ENCODE measurements at regions not wholly inside any gene's neighbourhood (a gene's known extent, or its start where the extent isn't known, plus 50 kb on each side); places are given as distances from the start of the nearest gene placed in this dataset.

- Histone ChIP-seq H3K9me3 (no peaks in the 10 kb centered on the region), H3K4me1 (no peaks in the 10 kb centered on the region), H3K36me3 (ENCODE audit: control insufficient read depth, insufficient read depth, low read length) (no peaks in the 10 kb centered on the region), H3K27me3 (replicated peaks; ENCODE audit: control insufficient read depth, insufficient read depth, low read length) (no peaks in the 10 kb centered on the region), H3K4me3 (ENCODE audit: low read depth, low read length) (no peak overlapping the region)
- TF ChIP-seq, protein P1, sequence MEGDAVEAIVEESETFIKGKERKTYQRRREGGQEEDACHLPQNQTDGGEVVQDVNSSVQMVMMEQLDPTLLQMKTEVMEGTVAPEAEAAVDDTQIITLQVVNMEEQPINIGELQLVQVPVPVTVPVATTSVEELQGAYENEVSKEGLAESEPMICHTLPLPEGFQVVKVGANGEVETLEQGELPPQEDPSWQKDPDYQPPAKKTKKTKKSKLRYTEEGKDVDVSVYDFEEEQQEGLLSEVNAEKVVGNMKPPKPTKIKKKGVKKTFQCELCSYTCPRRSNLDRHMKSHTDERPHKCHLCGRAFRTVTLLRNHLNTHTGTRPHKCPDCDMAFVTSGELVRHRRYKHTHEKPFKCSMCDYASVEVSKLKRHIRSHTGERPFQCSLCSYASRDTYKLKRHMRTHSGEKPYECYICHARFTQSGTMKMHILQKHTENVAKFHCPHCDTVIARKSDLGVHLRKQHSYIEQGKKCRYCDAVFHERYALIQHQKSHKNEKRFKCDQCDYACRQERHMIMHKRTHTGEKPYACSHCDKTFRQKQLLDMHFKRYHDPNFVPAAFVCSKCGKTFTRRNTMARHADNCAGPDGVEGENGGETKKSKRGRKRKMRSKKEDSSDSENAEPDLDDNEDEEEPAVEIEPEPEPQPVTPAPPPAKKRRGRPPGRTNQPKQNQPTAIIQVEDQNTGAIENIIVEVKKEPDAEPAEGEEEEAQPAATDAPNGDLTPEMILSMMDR (IDR thresholded peaks at IDR 0.05; ENCODE audit: insufficient read depth in 1 of 2, low read depth in 1 of 2, low read length in 1 of 2, severe bottlenecking in 1 of 2, unreplicated experiment in 1 of 2) = no peak
- Mint-ChIP-seq H3K27ac (ENCODE audit: unreplicated experiment) (no peak overlapping the region), H3K4me3 (ENCODE audit: unreplicated experiment) (no peak overlapping the region), H3K9me3 (ENCODE audit: unreplicated experiment) (no peaks in the 10 kb centered on the region), H3K27me3 (ENCODE audit: insufficient read depth, unreplicated experiment) (peaks cover 8% of the 10 kb centered on the region), H3K36me3 (ENCODE audit: insufficient read depth, unreplicated experiment) (no peaks in the 10 kb centered on the region), H3K4me1 (ENCODE audit: low read depth, unreplicated experiment) (no peaks in the 10 kb centered on the region)
- ChIA-PET POLR2A (no interaction called here), CTCF (no interaction called here)
- no peak for DNase-seq
- no TSS peak for BruUV-seq (replicated peaks)
- intact Hi-C loops (cut with micrococcal nuclease; ENCODE audit: unreplicated experiment) = no loop called here
Observed at GRCh38 chrX:5791721-5792120, 436.9 kb downstream of the NLGN4X start.

GRCh38 chrX:5788910-5789309 is 439.8 kb downstream of the NLGN4X start:
- ChIA-PET POLR2A (no interaction called here), CTCF (no interaction called here)
- Histone ChIP-seq H3K27me3 (replicated peaks; ENCODE audit: control insufficient read depth, insufficient read depth, low read length) (no peaks in the 10 kb centered on the region), H3K4me3 (ENCODE audit: low read depth, low read length) (no peak overlapping the region), H3K36me3 (ENCODE audit: control insufficient read depth, insufficient read depth, low read length) (no peaks in the 10 kb centered on the region), H3K4me1 (no peaks in the 10 kb centered on the region), H3K9me3 (no peaks in the 10 kb centered on the region)
- Mint-ChIP-seq H3K36me3 (ENCODE audit: insufficient read depth, unreplicated experiment) (no peaks in the 10 kb centered on the region), H3K4me3 (ENCODE audit: unreplicated experiment) (no peak overlapping the region), H3K27ac (ENCODE audit: unreplicated experiment) (no peak overlapping the region), H3K27me3 (ENCODE audit: insufficient read depth, unreplicated experiment) (peaks cover 8% of the 10 kb centered on the region), H3K4me1 (ENCODE audit: low read depth, unreplicated experiment) (no peaks in the 10 kb centered on the region), H3K9me3 (ENCODE audit: unreplicated experiment) (no peaks in the 10 kb centered on the region)
- TF ChIP-seq, protein P1 (IDR thresholded peaks at IDR 0.05; ENCODE audit: insufficient read depth in 1 of 2, low read depth in 1 of 2, low read length in 1 of 2, severe bottlenecking in 1 of 2, unreplicated experiment in 1 of 2) = no peak
- no peak for DNase-seq
- BruUV-seq (replicated peaks) = no TSS peak
- intact Hi-C loops (cut with micrococcal nuclease; ENCODE audit: unreplicated experiment) = no loop called here

DNA sequence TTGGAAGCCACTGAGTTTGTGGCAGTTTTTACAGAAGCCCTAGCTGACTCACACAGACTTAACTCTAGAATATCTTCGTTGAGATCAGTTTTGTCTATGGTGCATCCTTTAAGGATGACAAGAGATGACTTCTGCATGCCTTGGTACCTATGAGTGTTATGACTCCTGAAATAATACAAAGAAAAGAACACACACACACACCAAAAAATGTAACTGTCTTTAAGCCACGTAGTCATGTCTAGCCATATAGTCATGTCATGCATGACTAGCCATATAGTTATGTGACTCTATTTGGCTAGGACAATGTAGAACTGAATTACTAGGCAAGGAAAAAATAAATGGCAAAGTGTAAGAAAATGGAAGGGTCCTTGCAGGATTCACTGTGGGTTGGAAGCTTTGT is 447.8 kb downstream of the NLGN4X start:
- POLR2A ChIA-PET = no interaction called here
- no peaks in the 10 kb centered on the region for H3K36me3 Mint-ChIP-seq (ENCODE audit: insufficient read depth, unreplicated experiment)
- Histone ChIP-seq H3K36me3 (ENCODE audit: control insufficient read depth, insufficient read depth, low read length) (no peaks in the 10 kb centered on the region), H3K9me3 (no peaks in the 10 kb centered on the region), H3K27me3 (replicated peaks; ENCODE audit: control insufficient read depth, insufficient read depth, low read length) (no peaks in the 10 kb centered on the region), H3K4me1 (no peaks in the 10 kb centered on the region), H3K4me3 (ENCODE audit: low read depth, low read length) (no peak overlapping the region)
- no peaks in the 10 kb centered on the region for H3K27me3 Mint-ChIP-seq (ENCODE audit: insufficient read depth, unreplicated experiment)
- no peaks in the 10 kb centered on the region for H3K9me3 Mint-ChIP-seq (ENCODE audit: unreplicated experiment)
- H3K27ac Mint-ChIP-seq (ENCODE audit: unreplicated experiment) = no peak overlapping the region
- H3K4me3 Mint-ChIP-seq (ENCODE audit: unreplicated experiment) = no peak overlapping the region
- no TSS peak for BruUV-seq (replicated peaks)
- no peak for DNase-seq
- intact Hi-C loops (cut with micrococcal nuclease; ENCODE audit: unreplicated experiment) = no loop called here
- TF ChIP-seq, protein P1 (IDR thresholded peaks at IDR 0.05; ENCODE audit: insufficient read depth in 1 of 2, low read depth in 1 of 2, low read length in 1 of 2, severe bottlenecking in 1 of 2, unreplicated experiment in 1 of 2) = no peak
- H3K4me1 Mint-ChIP-seq (ENCODE audit: low read depth, unreplicated experiment) = no peaks in the 10 kb centered on the region
- CTCF ChIA-PET = no interaction called here
